NCI-H1694 treated with DMSO at 0.1 percent for 48 hours (cell line): ENCODE measurements at regions not wholly inside any gene's neighbourhood (a gene's known extent, or its start where the extent isn't known, plus 50 kb on each side); places are given as distances from the start of the nearest gene placed in this dataset.
"Not testable (repeated sequence)": the region's sequence is repeated elsewhere in the genome, so short reads cannot be mapped to it uniquely, and the experiment has no call there.

Experiments used
- DNase-seq: peaks from one replicate; lab custom pipeline; 2025; lab: John Stamatoyannopoulos, UW

GRCh38 chr1:60859111-60859510 is 223.2 kb upstream of the NFIA start:
- DNase-seq: no peak

DNA sequence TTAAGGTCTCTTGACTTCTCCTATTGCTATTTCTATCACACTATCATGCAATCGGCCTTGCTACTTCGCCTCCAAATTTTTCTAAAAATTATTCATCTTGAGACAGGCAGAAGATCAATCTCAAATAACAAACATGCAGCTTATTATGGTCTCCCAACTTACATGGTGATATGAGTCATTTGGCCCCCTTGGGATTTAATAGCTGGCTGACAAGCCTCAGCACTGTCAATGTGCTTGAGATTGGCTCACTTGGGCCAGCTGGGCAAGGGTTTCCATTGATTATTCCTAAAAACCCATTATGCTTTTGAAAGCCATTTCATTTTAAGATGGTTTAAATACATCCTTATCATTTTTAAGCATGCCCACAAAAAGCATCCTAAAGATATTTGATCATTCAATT is 224.5 kb upstream of the NFIA start:
- DNase-seq: no peak

DNA sequence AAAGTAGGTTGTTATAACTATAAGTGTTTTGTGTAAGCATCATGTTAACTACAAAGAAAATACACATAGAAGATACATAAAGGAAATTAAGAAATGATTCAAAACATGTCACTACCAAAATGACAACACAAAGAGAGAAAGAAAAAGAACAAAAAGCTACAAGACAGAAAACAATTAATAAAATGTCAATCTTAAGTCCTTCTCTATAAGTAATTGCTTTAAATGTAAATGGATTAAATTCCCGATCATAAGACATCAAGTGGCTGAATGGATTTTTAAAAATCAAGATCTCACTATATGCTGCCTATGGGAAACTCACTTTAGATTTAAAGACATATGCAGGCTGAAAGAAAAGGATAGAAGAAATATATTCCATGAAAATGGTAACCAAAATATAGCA is 232.3 kb upstream of the NFIA start:
- no peak for DNase-seq

- no peak for DNase-seq
Observed at GRCh38 chr1:60849401-60849800, 233.0 kb upstream of the NFIA start.

GRCh38 chr1:60848583-60849188 is 233.7 kb upstream of the NFIA start:
- DNase-seq: peak; percentile 74

DNA sequence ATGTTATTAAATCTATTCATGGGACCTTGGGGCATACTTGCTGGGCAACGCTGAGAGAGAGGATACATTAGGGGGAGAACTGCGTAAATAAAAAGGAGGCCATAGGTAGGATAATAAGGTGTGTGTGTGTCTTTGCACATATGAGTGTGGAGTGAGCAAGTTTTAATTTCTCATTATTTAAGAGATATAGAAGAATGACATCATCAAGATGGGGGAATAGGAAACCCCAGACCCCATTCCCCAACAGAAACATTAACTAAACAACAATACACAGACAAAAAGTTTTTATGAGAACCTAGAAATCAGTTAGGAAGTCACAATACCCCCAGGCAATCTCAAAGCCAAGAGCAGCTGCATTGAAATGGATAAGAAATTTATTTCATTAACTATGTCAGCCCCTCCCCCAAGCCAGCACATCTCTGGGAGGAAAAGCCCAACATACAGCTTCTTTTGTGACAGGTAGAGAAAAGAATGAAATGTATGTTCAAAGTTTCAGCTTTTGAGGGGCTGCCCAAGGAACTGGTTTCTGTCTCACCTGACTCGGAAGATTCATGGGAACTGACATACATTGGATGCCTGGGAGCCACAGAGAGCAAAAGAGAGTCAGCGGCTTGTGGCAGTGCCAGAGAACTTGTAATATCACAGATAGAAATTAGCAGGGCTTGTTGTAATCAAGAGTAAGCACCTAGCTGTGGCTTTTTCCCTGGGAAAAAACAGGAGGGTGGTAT is 234.3 kb upstream of the NFIA start:
- DNase-seq: no peak

DNA sequence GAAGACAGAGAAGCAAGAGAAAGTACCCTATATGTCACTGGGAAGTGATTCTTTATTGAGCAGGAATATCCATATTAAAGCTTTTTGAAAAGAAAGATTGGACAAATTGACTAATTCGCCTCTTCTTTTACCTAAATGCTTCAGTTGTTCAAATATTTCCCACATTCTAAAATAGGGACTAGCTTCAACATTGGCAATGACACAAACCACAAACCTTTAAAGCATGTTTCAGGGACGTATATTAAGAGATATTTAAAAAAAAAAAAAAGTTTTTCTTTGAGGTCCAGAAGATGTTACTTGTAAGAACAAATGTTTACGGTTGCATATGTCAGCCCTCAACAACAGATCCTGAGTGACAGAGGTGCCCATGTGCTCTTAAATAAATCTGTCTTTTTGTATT is 235.0 kb upstream of the NFIA start:
- DNase-seq: no peak

DNA sequence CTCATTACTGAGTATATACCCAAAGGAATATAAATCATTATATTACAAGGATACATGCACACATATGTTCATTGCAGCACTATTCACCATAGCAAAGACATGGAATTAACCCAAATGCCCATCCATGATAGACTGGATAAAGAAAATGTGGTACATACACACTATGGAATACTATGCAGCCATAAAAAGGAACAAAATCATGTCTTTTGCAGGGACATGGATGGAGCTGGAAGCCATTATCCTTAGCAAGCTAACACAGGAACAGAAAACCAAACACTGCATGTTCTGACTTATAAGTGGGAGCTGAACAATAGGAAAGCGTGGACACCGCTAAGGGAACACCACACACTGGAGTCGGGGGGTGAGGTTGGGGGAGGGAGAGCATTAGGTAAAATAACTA is 236.7 kb upstream of the NFIA start:
- DNase-seq: not testable (repeated sequence)

DNA sequence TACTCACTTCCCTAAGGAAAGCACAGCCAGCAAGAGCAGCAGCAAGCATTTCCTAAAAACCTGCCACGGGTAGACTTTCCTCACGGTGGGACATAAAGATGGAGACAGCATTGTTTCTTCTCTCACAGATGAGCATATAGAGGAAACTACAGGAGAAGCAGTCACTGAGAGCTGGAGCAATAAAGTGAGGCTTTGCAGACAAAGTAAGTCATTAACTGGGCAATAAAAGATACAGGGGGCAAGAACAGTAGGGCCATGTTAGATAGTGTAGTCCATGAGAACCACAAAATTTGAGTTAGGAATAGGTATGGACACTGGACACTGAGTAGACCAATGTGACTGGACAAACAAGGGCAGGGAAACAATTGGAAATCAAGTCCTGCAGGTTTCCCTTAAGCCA is 240.1 kb upstream of the NFIA start:
- no peak for DNase-seq

DNA sequence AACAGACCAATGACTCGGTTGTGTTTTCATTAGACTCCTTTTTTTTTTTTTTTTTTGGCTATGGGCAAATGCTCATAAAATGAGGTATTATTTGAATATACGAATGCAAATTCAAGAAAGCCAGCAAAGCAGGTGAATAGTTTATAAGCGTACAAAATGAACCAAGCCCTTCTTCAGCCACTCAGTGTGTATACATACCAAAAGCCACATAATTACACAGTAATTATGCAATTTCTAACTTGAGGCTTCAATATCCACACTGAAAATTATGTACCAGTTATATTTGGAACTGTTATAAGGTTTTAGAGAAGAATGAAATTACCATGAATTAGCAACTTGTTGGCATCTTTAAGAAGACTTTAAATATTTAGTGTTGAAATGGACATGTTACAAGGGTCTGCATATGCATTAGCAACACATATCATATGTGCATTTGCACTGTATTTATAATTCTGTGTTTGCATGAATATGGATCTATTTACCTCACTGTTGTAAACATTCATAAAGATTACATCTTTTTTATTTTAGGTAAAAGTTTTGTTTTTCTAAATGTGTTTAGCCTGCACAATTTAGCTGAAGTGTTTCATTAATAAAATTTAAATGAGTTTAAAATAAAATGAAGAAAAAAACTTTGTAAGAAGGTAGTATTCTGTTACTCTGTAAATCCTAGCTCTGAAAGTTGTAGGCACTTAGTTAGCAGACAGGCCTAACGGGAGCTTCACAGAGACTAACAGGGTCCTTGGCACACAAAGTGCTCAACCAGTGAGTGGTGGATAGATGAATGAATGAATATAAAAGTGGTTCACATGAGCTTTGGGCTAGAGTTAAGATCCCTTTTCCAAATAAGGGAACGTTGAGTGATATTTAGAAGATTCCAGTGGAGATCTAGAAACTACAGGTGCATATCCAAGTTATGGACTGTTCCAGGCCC is 241.0 kb upstream of the NFIA start:
- no peak for DNase-seq

DNA sequence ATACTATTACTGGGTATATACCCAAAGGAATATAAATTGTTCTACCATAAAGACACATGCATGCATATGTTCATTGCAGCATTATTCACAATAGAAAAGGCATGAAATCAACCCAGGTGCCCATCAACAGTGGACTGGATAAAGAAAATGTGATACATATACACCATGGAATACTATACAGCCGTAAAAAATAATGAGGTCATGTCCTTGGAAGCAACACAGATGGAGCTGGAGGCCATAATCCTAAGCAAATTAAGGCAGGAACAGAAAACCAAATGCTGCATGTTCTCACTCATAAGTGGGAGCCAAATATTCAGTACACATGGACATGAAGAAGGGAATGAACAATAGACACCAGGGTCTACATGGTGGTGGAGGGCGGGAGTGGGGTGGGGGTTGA is 241.9 kb upstream of the NFIA start:
- DNase-seq: not testable (repeated sequence)

GRCh38 chr1:60835649-60836048 is 246.7 kb upstream of the NFIA start:
- DNase-seq: no peak

GRCh38 chr1:60833173-60833572 is 249.2 kb upstream of the NFIA start:
- no peak for DNase-seq

- no peak for DNase-seq
Observed at GRCh38 chr1:60832367-60832766, 250.0 kb upstream of the NFIA start.

- no peak for DNase-seq
Observed at GRCh38 chr1:60831780-60832179, 250.6 kb upstream of the NFIA start.

DNA sequence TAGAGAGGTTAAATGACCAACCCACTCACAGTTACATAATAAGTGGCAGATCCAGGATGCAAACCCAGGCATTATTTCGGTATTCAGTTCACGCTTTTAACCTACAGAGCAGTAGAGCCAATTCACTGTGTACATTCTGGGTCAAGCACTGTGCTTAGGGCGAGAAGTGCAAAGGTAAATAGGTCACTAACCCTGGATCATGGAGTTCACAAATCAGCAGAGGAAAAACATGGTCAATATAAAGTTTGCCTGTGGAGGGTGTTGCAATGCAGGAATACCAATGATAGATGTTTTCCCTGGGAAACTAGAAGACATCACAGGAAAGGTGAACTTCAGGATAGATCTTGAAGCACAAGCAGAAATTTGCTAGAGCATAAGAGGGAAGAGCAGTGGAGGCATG is 253.4 kb upstream of the NFIA start:
- DNase-seq: no peak

- no peak for DNase-seq
Observed at GRCh38 chr1:60826320-60827094, 255.9 kb upstream of the NFIA start.

GRCh38 chr1:60825593-60825992 is 256.8 kb upstream of the NFIA start:
- DNase-seq: no peak

GRCh38 chr1:60823151-60823550 is 259.2 kb upstream of the NFIA start:
- no peak for DNase-seq

DNA sequence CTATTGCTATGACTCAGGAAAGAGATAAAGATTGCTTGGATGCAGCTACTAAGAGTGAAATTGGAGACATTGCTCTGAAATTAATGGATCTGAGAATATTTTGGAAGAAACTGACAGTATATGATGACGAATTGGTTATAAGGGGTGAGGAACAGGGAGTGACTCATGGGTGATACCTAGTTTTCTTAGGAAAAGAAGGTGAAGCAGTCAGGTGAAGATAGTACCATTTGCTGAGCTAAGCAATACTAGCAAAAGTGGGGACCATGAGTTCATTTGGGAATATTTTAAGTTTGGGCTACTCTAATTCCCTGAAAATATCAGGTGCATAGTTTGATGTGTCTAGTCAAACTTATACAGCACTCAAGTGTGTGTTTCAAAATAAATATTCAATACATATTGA is 260.1 kb upstream of the NFIA start:
- DNase-seq: no peak

DNA sequence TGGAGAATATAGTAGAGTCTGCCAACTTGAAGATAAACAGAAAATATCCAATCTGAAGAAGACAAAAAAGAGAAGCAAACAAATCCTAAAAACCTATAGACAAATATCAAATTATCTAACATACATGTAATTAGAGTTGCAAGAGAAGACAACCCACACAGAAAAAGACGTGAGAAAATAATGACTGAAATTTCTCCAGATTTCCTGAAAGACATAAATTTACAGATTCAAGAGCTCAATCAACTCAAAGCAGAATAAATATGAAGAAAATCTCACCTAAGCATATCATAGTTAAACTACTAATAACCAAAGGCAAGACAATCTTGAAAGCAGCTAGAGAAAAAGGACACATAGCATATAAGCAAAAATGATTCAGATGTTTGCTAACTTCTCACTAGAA is 261.2 kb upstream of the NFIA start:
- DNase-seq: no peak
